ENCODE measurements at regions not wholly inside any gene's neighbourhood (a gene's known extent, or its start where the extent isn't known, plus 50 kb on each side); places are given as distances from the start of the nearest gene placed in this dataset.
"Not testable (repeated sequence)": the region's sequence is repeated elsewhere in the genome, so short reads cannot be mapped to it uniquely, and the experiment has no call there.

- TF ChIP-seq CTCF (IDR thresholded peaks at IDR 0.05): no peak
- no peak for TF ChIP-seq POLR2A (IDR thresholded peaks at IDR 0.05)
- H3K27ac ChIP-seq: no peak overlapping the region
Observed at GRCh38 chr4:148632476-148632875, 190.3 kb upstream of the NR3C2 start.

DNA sequence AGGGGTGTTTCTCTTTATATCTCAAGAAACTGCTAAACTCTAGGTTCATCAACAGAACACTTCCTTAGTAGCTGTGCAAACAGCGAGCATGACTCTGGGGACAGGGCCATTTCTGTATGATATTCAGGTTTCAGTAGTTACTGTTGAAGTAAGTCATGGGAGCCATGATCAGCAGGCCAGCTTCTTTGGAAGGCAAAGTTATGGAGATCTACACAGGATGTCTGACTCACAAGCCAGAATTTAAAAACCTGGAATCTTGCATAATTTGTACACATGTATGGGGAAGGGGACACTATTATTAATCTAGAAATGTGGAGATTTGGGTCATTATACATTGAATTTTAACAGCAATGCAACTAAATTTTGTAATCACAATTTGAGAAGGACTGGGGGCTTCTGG, 187.8 kb upstream of the NR3C2 start:
- TF ChIP-seq POLR2A (IDR thresholded peaks at IDR 0.05) (no peak), CTCF (IDR thresholded peaks at IDR 0.05) (no peak)
- H3K9me3 ChIP-seq: peaks cover 0 to 2% (median 0%) of the 10 kb centered on the region in 4 donors
- peaks cover 0 to 7% (median 0%) of the 10 kb centered on the region in 4 donors for H3K4me1 ChIP-seq
- no peak for DNase-seq
- H3K4me3 ChIP-seq: no peak overlapping the region
- no peaks in the 10 kb centered on the region for H3K27me3 ChIP-seq
- H3K36me3 ChIP-seq: no peaks in the 10 kb centered on the region
- no peak overlapping the region for H3K27ac ChIP-seq

More at GRCh38 chr4:148632476-148632875, 190.3 kb upstream of the NR3C2 start:
- Histone ChIP-seq H3K36me3 (no peaks in the 10 kb centered on the region), H3K4me1 (peaks cover 0 to 7% (median 0%) of the 10 kb centered on the region in 4 donors), H3K9me3 (peaks cover 0 to 2% (median 0%) of the 10 kb centered on the region in 4 donors), H3K27me3 (no peaks in the 10 kb centered on the region), H3K4me3 (no peak overlapping the region)
- DNase-seq: no peak

- H3K27ac ChIP-seq: no peak overlapping the region
- TF ChIP-seq CTCF (IDR thresholded peaks at IDR 0.05): no peak
- TF ChIP-seq POLR2A (IDR thresholded peaks at IDR 0.05): no peak
- H3K27me3 ChIP-seq: no peaks in the 10 kb centered on the region
- H3K9me3 ChIP-seq: no peaks in the 10 kb centered on the region
- H3K4me3 ChIP-seq: no peak overlapping the region
- no peak for DNase-seq
- no peaks in the 10 kb centered on the region for H3K36me3 ChIP-seq
- no peaks in the 10 kb centered on the region for H3K4me1 ChIP-seq
Observed at GRCh38 chr4:148618856-148619255, 176.6 kb upstream of the NR3C2 start.

GRCh38 chr4:148608968-148609367, 166.8 kb upstream of the NR3C2 start:
- Histone ChIP-seq H3K9me3 (no peaks in the 10 kb centered on the region), H3K36me3 (no peaks in the 10 kb centered on the region), H3K4me1 (no peaks in the 10 kb centered on the region), H3K27me3 (no peaks in the 10 kb centered on the region), H3K4me3 (no peak overlapping the region), H3K27ac (no peak overlapping the region)
- TF ChIP-seq POLR2A (IDR thresholded peaks at IDR 0.05) (no peak), CTCF (IDR thresholded peaks at IDR 0.05) (no peak)
- no peak for DNase-seq

DNA sequence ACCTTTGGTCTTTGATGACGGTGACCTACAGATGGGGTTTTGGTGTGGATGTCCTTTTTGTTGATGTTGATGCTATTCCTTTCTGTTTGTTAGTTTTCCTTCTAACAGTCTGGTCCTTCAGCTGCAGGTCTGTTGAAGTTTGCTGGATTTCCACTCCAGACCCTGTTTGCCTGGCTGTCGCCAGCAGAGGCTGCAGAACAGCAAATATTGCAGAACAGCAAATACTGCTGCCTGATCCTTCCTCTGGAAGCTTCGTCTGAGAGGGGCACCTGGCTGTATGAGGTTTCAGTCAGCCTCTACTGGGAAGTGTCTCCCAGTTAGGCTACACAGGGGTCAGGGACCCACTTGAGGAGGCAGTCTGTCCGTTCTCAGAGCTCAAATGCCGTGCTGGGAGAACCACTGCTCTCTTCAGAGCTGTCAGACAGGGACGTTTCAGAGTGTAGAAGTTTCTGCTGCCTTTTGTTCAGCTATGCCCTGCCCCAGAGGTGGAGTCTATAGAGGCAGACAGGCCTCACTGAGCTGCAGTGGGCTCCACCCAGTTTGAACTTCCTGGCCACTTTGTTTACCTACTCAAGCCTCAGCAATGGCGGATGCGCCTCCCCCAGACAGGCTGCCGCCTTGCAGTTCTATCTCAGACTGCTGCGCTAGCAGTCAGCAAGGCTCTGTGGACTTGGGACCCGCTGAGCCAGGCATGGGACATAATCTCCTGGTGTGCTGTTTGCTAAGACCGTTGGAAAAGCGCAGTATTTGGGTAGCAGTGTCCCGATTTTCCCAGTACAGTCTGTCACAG, 156.4 kb upstream of the NR3C2 start:
- H3K4me1 ChIP-seq, H3K27ac ChIP-seq, H3K9me3 ChIP-seq, H3K27me3 ChIP-seq, H3K36me3 ChIP-seq, H3K4me3 ChIP-seq, DNase-seq: not testable (repeated sequence)

DNA sequence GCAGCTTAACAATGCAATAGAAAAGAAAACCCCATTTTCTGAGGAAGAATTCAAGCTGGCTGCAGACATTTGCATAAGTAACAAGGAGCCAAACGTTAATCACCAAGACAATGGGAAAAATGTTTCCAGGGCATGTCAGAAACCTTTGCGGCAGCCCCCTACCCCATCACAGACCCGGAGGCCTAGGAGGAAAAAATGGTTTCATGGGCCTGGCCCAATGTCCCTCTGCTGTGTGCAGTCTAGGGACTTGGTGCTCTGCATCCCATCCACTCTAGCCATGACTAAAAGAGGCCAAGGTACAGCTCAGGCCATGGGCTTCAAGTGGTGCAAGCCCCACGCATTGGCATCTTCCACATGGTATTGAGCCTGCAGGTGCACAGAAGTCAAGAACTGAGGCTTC, 147.0 kb upstream of the NR3C2 start:
- H3K36me3 ChIP-seq: no peaks in the 10 kb centered on the region
- H3K9me3 ChIP-seq: peaks cover 0 to 7% (median 0%) of the 10 kb centered on the region in 4 donors
- DNase-seq: no peak
- TF ChIP-seq CTCF (IDR thresholded peaks at IDR 0.05): no peak
- no peak for TF ChIP-seq POLR2A (IDR thresholded peaks at IDR 0.05)
- no peak overlapping the region for H3K4me3 ChIP-seq
- no peak overlapping the region for H3K27ac ChIP-seq
- H3K4me1 ChIP-seq: no peaks in the 10 kb centered on the region
- H3K27me3 ChIP-seq: no peaks in the 10 kb centered on the region

All from Peyer's patch (tissue), 4 donors.